Lower leg skin (tissue), 3 donors: ENCODE measurements at regions not wholly inside any gene's neighbourhood (a gene's known extent, or its start where the extent isn't known, plus 50 kb on each side); places are given as distances from the start of the nearest gene placed in this dataset.

ENCODE experiments used
- POLR2A ChIP-seq, 2 donors: fragments of 450-650 bp; IDR thresholded peaks; one replicate each; pipeline ENCODE4 v1.6.1; 2016 to 2017; ENCODE audit warnings: antibody characterized with exemption in 2 of 2, mild to moderate bottlenecking in 1 of 2, moderate library complexity in 1 of 2
- TF ChIP-seq, protein P1 (sequence below), 3 donors: fragments of 450-650 bp; IDR thresholded peaks; one replicate each; pipeline ENCODE4 v1.5.1; 2016; ENCODE audit warnings: antibody characterized with exemption in 3 of 3, mild to moderate bottlenecking in 3 of 3, moderate library complexity in 2 of 3

DNA sequence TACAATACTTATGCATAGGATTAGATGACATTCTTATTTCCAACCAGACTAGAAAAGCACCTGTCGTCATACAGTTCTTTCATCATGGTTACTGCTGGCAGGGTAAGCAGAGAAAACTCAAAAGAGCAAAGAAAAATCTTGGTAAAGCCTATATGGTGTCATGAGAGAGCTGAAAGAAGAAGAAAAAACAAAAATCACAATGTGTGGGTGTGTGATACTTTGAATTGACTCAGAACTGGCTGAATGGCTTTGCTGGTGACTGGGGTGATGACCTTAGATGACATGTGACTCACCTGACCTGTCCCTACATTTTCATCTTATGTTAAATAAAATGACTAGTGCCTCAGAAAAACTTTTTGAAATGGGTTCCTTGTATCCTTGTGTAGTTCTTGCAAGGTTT lies 278.1 kb upstream of the LMO3 start:
- no peak for TF ChIP-seq POLR2A (IDR thresholded peaks at IDR 0.05)
- TF ChIP-seq, protein P1, sequence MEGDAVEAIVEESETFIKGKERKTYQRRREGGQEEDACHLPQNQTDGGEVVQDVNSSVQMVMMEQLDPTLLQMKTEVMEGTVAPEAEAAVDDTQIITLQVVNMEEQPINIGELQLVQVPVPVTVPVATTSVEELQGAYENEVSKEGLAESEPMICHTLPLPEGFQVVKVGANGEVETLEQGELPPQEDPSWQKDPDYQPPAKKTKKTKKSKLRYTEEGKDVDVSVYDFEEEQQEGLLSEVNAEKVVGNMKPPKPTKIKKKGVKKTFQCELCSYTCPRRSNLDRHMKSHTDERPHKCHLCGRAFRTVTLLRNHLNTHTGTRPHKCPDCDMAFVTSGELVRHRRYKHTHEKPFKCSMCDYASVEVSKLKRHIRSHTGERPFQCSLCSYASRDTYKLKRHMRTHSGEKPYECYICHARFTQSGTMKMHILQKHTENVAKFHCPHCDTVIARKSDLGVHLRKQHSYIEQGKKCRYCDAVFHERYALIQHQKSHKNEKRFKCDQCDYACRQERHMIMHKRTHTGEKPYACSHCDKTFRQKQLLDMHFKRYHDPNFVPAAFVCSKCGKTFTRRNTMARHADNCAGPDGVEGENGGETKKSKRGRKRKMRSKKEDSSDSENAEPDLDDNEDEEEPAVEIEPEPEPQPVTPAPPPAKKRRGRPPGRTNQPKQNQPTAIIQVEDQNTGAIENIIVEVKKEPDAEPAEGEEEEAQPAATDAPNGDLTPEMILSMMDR (IDR thresholded peaks at IDR 0.05) = no peak
